ENCODE measurements at regions not wholly inside any gene's neighbourhood (a gene's known extent, or its start where the extent isn't known, plus 50 kb on each side); places are given as distances from the start of the nearest gene placed in this dataset.

DNA sequence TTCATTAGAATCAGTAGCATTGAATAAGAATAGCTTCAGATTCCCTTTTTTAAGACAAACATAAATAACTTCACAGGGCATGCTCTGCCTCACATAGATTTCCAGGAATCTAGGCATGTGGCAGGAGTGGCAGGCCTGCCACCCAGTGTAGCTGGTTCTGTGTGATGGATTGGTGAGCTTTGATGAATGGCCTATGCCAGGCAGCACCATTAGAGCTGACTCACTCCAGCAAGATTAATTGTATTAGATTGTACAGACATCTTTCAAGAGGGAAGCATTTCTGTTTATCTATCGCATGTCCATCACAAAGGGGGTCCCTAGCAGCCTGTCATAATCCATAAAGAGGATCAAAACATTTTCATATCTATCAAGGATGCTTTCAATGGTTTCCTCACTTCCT is 71.9 kb downstream of the NAA11 start:
- Histone ChIP-seq H3K27ac (no peak overlapping the region), H3K9me3 (no peaks in the 10 kb centered on the region), H3K4me1 (peaks cover 0 to 14% (median 4%) of the 10 kb centered on the region in 4 donors), H3K4me3 (no peak overlapping the region), H3K27me3 (no peaks in the 10 kb centered on the region), H3K36me3 (peaks cover 0 to 3% (median 0%) of the 10 kb centered on the region in 3 donors)
- TF ChIP-seq, protein P1, sequence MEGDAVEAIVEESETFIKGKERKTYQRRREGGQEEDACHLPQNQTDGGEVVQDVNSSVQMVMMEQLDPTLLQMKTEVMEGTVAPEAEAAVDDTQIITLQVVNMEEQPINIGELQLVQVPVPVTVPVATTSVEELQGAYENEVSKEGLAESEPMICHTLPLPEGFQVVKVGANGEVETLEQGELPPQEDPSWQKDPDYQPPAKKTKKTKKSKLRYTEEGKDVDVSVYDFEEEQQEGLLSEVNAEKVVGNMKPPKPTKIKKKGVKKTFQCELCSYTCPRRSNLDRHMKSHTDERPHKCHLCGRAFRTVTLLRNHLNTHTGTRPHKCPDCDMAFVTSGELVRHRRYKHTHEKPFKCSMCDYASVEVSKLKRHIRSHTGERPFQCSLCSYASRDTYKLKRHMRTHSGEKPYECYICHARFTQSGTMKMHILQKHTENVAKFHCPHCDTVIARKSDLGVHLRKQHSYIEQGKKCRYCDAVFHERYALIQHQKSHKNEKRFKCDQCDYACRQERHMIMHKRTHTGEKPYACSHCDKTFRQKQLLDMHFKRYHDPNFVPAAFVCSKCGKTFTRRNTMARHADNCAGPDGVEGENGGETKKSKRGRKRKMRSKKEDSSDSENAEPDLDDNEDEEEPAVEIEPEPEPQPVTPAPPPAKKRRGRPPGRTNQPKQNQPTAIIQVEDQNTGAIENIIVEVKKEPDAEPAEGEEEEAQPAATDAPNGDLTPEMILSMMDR (IDR thresholded peaks at IDR 0.05) = no peak
- intact Hi-C loops (cut with DNase I; ENCODE audit: low total_unique reads) = no loop called here
- no peak for DNase-seq

DNA sequence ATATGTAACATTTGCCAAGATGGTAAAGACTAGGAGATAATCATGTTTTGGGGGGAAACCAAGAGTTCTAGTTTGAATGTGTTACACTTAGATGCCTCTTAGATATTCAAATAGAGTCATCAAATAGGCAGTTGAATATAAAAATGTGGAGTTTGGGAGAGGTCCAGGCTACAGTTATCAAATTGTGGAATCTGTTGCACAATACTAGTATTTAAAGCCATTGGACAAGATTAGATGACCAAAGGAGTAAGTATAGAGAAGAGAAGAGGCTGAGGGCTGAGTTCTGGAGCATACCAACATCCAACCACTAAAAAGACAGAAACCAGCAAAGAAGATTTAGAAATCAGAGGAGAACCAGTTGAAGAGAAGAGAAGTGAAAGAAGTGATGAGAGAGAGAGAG is 72.7 kb downstream of the NAA11 start:
- Histone ChIP-seq H3K27me3 (no peaks in the 10 kb centered on the region), H3K9me3 (no peaks in the 10 kb centered on the region), H3K36me3 (no peaks in the 10 kb centered on the region), H3K4me1 (peaks cover 0 to 14% (median 4%) of the 10 kb centered on the region in 4 donors), H3K27ac (no peak overlapping the region), H3K4me3 (no peak overlapping the region)
- no peak for DNase-seq
- intact Hi-C loops (cut with DNase I; ENCODE audit: low total_unique reads) = no loop called here
- TF ChIP-seq, protein P1 (IDR thresholded peaks at IDR 0.05) = no peak

DNA sequence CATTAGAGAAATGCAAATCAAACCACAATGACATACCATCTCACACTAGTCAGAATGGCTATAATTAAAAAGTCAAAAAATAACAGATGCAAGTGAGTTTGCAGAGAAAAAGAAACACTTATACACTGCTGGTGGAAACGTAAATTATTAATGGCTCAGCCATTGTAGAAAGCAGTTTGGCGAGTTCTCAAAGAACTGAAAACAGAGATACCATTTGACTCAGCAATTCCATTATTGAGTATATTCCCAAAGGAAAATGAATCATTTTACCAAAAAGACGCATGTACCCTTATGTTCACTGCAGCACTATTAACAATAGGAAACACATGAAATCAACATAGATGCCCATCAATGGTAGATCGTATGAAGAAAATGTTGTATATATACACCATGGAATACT is 75.0 kb downstream of the NAA11 start:
- intact Hi-C loops (cut with DNase I; ENCODE audit: low total_unique reads) = no loop called here
- Histone ChIP-seq H3K4me3 (no peak overlapping the region), H3K27me3 (no peaks in the 10 kb centered on the region), H3K27ac (no peak overlapping the region), H3K9me3 (no peaks in the 10 kb centered on the region), H3K4me1 (peaks cover 0 to 14% (median 4%) of the 10 kb centered on the region in 4 donors), H3K36me3 (peaks cover 0 to 4% (median 0%) of the 10 kb centered on the region in 3 donors)
- DNase-seq = no peak
- TF ChIP-seq, protein P1 (IDR thresholded peaks at IDR 0.05) = no peak

DNA sequence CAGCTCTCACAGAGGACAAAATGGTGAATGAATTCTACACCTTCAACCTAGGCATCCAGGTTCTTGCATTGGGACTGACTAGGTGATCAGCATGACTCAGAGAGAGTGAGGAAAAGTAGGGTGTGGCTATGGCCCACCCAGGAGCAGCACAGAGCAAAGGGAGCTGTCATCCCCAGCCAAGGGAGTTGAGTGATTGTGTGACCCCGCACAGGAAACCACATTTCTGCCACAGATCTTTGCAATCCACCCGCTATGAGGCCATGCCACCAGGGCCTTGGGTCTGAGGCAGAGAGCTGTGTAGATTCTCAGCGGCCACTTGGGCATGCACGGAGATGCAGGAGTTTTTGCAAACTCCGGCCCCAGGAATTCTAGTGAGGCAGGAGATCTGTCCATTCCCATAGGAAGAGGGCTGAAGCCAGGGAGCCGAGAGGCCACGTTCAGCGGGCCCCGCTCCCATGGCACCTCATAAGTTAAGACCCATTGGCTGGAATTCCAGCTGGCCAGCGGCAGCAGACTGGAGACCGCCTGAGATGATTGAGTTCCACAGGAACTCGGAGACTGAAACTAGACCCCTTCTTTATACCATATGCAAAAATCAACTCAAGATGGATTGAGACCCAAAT is 75.9 kb downstream of the NAA11 start:
- DNase-seq = no peak

GRCh38 chr4:79248610-79249009 is 77.3 kb downstream of the NAA11 start:
- H3K9me3 ChIP-seq = no peaks in the 10 kb centered on the region
- H3K27me3 ChIP-seq = no peaks in the 10 kb centered on the region
- TF ChIP-seq, protein P1 (IDR thresholded peaks at IDR 0.05) = no peak
- no peak overlapping the region for H3K4me3 ChIP-seq
- intact Hi-C loops (cut with DNase I; ENCODE audit: low total_unique reads) = no loop called here
- no peak for DNase-seq
- H3K27ac ChIP-seq = no peak overlapping the region
- peaks cover 0 to 12% (median 2%) of the 10 kb centered on the region in 4 donors for H3K4me1 ChIP-seq
- H3K36me3 ChIP-seq = peaks cover 0 to 7% (median 0%) of the 10 kb centered on the region in 3 donors

More for the DNA sequence above, 75.9 kb downstream of the NAA11 start:
- Histone ChIP-seq H3K9me3 (no peaks in the 10 kb centered on the region), H3K4me3 (no peak overlapping the region), H3K4me1 (peaks cover 0 to 14% (median 4%) of the 10 kb centered on the region in 4 donors), H3K27me3 (no peaks in the 10 kb centered on the region), H3K36me3 (peaks cover 0 to 7% (median 0%) of the 10 kb centered on the region in 3 donors), H3K27ac (no peak overlapping the region)
- intact Hi-C loops (cut with DNase I; ENCODE audit: low total_unique reads) = no loop called here
- TF ChIP-seq, protein P1 (IDR thresholded peaks at IDR 0.05) = no peak
